SH-SY5Y (cell line): ENCODE measurements at regions not wholly inside any gene's neighbourhood (a gene's known extent, or its start where the extent isn't known, plus 50 kb on each side); places are given as distances from the start of the nearest gene placed in this dataset.

Source experiments
- GATA2 ChIP-seq: IDR thresholded peaks from 2 replicates; pipeline ENCODE4 v1.6.1; 2011; ENCODE audit warnings: mild to moderate bottlenecking, low read depth, low read length
- GATA3 ChIP-seq: IDR thresholded peaks from 2 replicates; pipeline ENCODE4 v1.6.1; 2011; ENCODE audit warnings: low read depth, mild to moderate bottlenecking, low read length, moderate library complexity

GRCh38 chr1:239601108-239601507 lies 214.7 kb downstream of the CHRM3 start:
- no peak for TF ChIP-seq GATA3

- TF ChIP-seq GATA3, result no peak
- no peak for TF ChIP-seq GATA2
Observed at GRCh38 chr1:239603530-239603929, 217.2 kb downstream of the CHRM3 start.

- TF ChIP-seq GATA2, result no peak
- TF ChIP-seq GATA3, result no peak
Observed at GRCh38 chr1:239606850-239607400, 220.6 kb downstream of the CHRM3 start.

- TF ChIP-seq GATA3 (no peak), GATA2 (no peak)
Observed at GRCh38 chr1:239608469-239608868, 222.1 kb downstream of the CHRM3 start.

- TF ChIP-seq GATA2 (no peak), GATA3 (no peak)
Observed at GRCh38 chr1:239612379-239612778, 226.0 kb downstream of the CHRM3 start.

- TF ChIP-seq GATA2 (no peak), GATA3 (no peak)
Observed at GRCh38 chr1:239616673-239617072, 230.3 kb downstream of the CHRM3 start.

- TF ChIP-seq GATA3, result no peak
- TF ChIP-seq GATA2, result no peak
Observed at GRCh38 chr1:239617259-239617658, 230.9 kb downstream of the CHRM3 start.

- no peak for TF ChIP-seq GATA2
- no peak for TF ChIP-seq GATA3
Observed at GRCh38 chr1:239617731-239618130, 231.4 kb downstream of the CHRM3 start.

- no peak for TF ChIP-seq GATA3
- no peak for TF ChIP-seq GATA2
Observed at GRCh38 chr1:239619190-239619589, 232.8 kb downstream of the CHRM3 start.

GRCh38 chr1:239630767-239631166 lies 244.4 kb downstream of the CHRM3 start:
- TF ChIP-seq GATA2 (no peak), GATA3 (no peak)

GRCh38 chr1:239633432-239633831 lies 247.1 kb downstream of the CHRM3 start:
- TF ChIP-seq GATA3 (no peak), GATA2 (no peak)

GRCh38 chr1:239635276-239635675 lies 248.9 kb downstream of the CHRM3 start:
- TF ChIP-seq GATA3 (no peak), GATA2 (no peak)

GRCh38 chr1:239636347-239636746 lies 250.0 kb downstream of the CHRM3 start:
- TF ChIP-seq GATA2 (no peak), GATA3 (no peak)

- TF ChIP-seq GATA3, result no peak
- no peak for TF ChIP-seq GATA2
Observed at GRCh38 chr1:239644604-239645003, 258.2 kb downstream of the CHRM3 start.

GRCh38 chr1:239647045-239647444 lies 260.7 kb downstream of the CHRM3 start:
- TF ChIP-seq GATA3, result no peak
- no peak for TF ChIP-seq GATA2
